IMR-90 (cell line): ENCODE measurements at regions not wholly inside any gene's neighbourhood (a gene's known extent, or its start where the extent isn't known, plus 50 kb on each side); places are given as distances from the start of the nearest gene placed in this dataset.

ENCODE experiments used
- ATAC-seq: fragments of 200-7000 bp; cut with Tn5 transposase; 2 replicates; pipeline ENCODE4 v1.9.1; 2020; ENCODE audit warnings: low read depth, mild to moderate bottlenecking, moderate library complexity
- BruUV-seq: library from RNA; stranded (reverse); fragments of 400-500 nt; replicated peaks from 2 replicates; lab custom pipeline; 2021; lab: Mats Ljungman, UMichigan
- CTCF ChIA-PET: fragments of 300-600 bp; formaldehyde crosslinking; extraction: SDS; loops from one replicate; lab custom pipeline; 2021; ENCODE audit warnings: antibody characterized with exemption; lab: Yijun Ruan, JAX
- POLR2A ChIA-PET: fragments of 300-600 bp; sonication (Branson Sonifier 250); formaldehyde crosslinking; loops from one replicate; lab custom pipeline; 2022; ENCODE audit warnings: antibody characterized with exemption; ENCODE audit not compliant: unreplicated experiment; lab: Charles Lee
- DNase-seq: peaks from one replicate; pipeline ENCODE4 v3.0.0; 2013
- H2AFZ ChIP-seq: replicated peaks from 2 replicates; pipeline ENCODE3; 2013; ENCODE audit warnings: low read length, mild to moderate bottlenecking; ENCODE audit not compliant: poor library complexity
- H2AK5ac ChIP-seq: 2 replicates; pipeline ENCODE4 v1.6.1; 2013; ENCODE audit warnings: low read depth, low read length, inconsistent platforms
- H2AK9ac ChIP-seq: replicated peaks from 2 replicates; pipeline ENCODE3; 2013; ENCODE audit warnings: mild to moderate bottlenecking, low read depth, low read length, moderate library complexity; ENCODE audit not compliant: poor library complexity
- H2BK120ac ChIP-seq: 2 replicates; pipeline ENCODE4 v1.6.1; 2013; ENCODE audit warnings: low read depth, low read length, inconsistent platforms
- H2BK15ac ChIP-seq: 3 replicates; pipeline ENCODE4 v1.6.1; 2013; ENCODE audit warnings: low read depth, low read length, inconsistent platforms
- H2BK20ac ChIP-seq: 2 replicates; pipeline ENCODE4 v1.6.1; 2013; ENCODE audit warnings: low read depth, mild to moderate bottlenecking, inconsistent platforms, low read length, moderate library complexity
- H2BK5ac ChIP-seq: 2 replicates; pipeline ENCODE4 v1.6.1; 2013; ENCODE audit warnings: mild to moderate bottlenecking, low read depth, low read length, inconsistent platforms; ENCODE audit not compliant: poor library complexity, severe bottlenecking
- H3K14ac ChIP-seq: replicated peaks from 2 replicates; pipeline ENCODE4 v1.6.1; 2013; ENCODE audit warnings: low read depth, low read length, inconsistent platforms
- H3K18ac ChIP-seq: 2 replicates; pipeline ENCODE4 v1.6.1; 2013; ENCODE audit warnings: low read depth, low read length, control low read depth
- H3K23ac ChIP-seq: 2 replicates; pipeline ENCODE4 v1.6.1; 2013; ENCODE audit warnings: low read depth, low read length, inconsistent platforms
- H3K27ac ChIP-seq: 2 replicates; pipeline ENCODE4 v1.5.1; 2013; ENCODE audit warnings: mild to moderate bottlenecking, control low read depth, low read length; ENCODE audit not compliant: insufficient read depth
- H3K27me3 ChIP-seq: 2 replicates; pipeline ENCODE4 v1.6.1; 2013; ENCODE audit warnings: low read length; ENCODE audit not compliant: control insufficient read depth, insufficient read depth
- H3K36me3 ChIP-seq: 2 replicates; pipeline ENCODE4 v1.6.1; 2013; ENCODE audit warnings: low read length, mixed read lengths; ENCODE audit not compliant: control insufficient read depth, insufficient read depth
- H3K4ac ChIP-seq: 2 replicates; pipeline ENCODE4 v1.6.1; 2013; ENCODE audit warnings: low read depth, low read length, inconsistent platforms
- H3K4me1 ChIP-seq: 2 replicates; pipeline ENCODE4 v1.6.1; 2013; ENCODE audit warnings: low read length, mixed read lengths; ENCODE audit not compliant: control insufficient read depth, insufficient read depth
- H3K4me2 ChIP-seq: 2 replicates; pipeline ENCODE4 v1.6.1; 2013; ENCODE audit warnings: low read depth, mild to moderate bottlenecking, control low read depth, low read length, moderate library complexity
- H3K4me3 ChIP-seq: 2 replicates; pipeline ENCODE4 v1.5.1; 2013; ENCODE audit warnings: low read depth, mild to moderate bottlenecking, control low read depth, low read length, moderate library complexity; ENCODE audit not compliant: insufficient read depth
- H3K56ac ChIP-seq: 2 replicates; pipeline ENCODE4 v1.6.1; 2013; ENCODE audit warnings: low read length, inconsistent platforms; ENCODE audit not compliant: insufficient read depth; ENCODE audit errors: extremely low read depth
- H3K79me1 ChIP-seq, 2 experiments: 2 replicates each; pipeline ENCODE4 v1.6.1; 2013; ENCODE audit warnings: low read length in 2 of 2, inconsistent platforms in 1 of 2, low read depth in 1 of 2
- H3K9ac ChIP-seq: 2 replicates; pipeline ENCODE4 v1.6.1; 2013; ENCODE audit warnings: low read depth, low read length, control low read depth
- H3K9me1 ChIP-seq: 2 replicates; pipeline ENCODE4 v1.6.1; 2013; ENCODE audit warnings: low read length, inconsistent platforms; ENCODE audit not compliant: insufficient read depth
- H3K9me3 ChIP-seq: 2 replicates; pipeline ENCODE4 v1.6.1; 2013; ENCODE audit warnings: low read length; ENCODE audit not compliant: control insufficient read depth, insufficient read depth
- H4K20me1 ChIP-seq: 2 replicates; pipeline ENCODE4 v1.6.1; 2013; ENCODE audit warnings: low read length, inconsistent platforms; ENCODE audit not compliant: insufficient read depth
- H4K5ac ChIP-seq: 2 replicates; pipeline ENCODE4 v1.6.1; 2013; ENCODE audit warnings: mild to moderate bottlenecking, low read depth, low read length, control low read depth
- H4K8ac ChIP-seq, 2 experiments: 2 replicates each; pipeline ENCODE4 v1.6.1; 2013; ENCODE audit warnings: low read depth in 2 of 2, low read length in 2 of 2, control low read depth in 1 of 2, inconsistent platforms in 1 of 2
- H4K91ac ChIP-seq: 2 replicates; pipeline ENCODE4 v1.6.1; 2013; ENCODE audit warnings: low read depth, low read length, inconsistent platforms; ENCODE audit not compliant: insufficient read depth
- FOS ChIP-seq: fragments of 150-350 bp; IDR thresholded peaks from 2 replicates; pipeline ENCODE4 v1.6.1; 2016; ENCODE audit warnings: low read depth, low read length
- MAFK ChIP-seq: IDR thresholded peaks from 2 replicates; pipeline ENCODE4 v1.6.1; 2012; ENCODE audit warnings: low read depth, low read length, improper control_type of control experiment
- MAZ ChIP-seq: IDR thresholded peaks from 2 replicates; pipeline ENCODE4 v1.6.1; 2012; ENCODE audit warnings: low read depth, mild to moderate bottlenecking, low read length, improper control_type of control experiment, moderate library complexity, borderline replicate concordance
- MXI1 ChIP-seq: IDR thresholded peaks from 2 replicates; pipeline ENCODE4 v1.6.1; 2012; ENCODE audit warnings: low read depth, mild to moderate bottlenecking, low read length, moderate library complexity, borderline replicate concordance
- NFE2L2 ChIP-seq: fragments of 150-350 bp; IDR thresholded peaks from 2 replicates; pipeline ENCODE4 v1.6.1; 2016; ENCODE audit warnings: low read depth, mild to moderate bottlenecking, low read length
- RCOR1 ChIP-seq: IDR thresholded peaks from 2 replicates; pipeline ENCODE4 v1.6.1; 2012; ENCODE audit warnings: mild to moderate bottlenecking, low read length, improper control_type of control experiment; ENCODE audit not compliant: insufficient replicate concordance
- RFX5 ChIP-seq: IDR thresholded peaks from 2 replicates; pipeline ENCODE4 v1.8.0; 2012; ENCODE audit warnings: low read depth, mild to moderate bottlenecking, low read length, moderate library complexity
- SMC3 ChIP-seq: fragments of 150-350 bp; IDR thresholded peaks from 2 replicates; pipeline ENCODE4 v1.6.1; 2016; ENCODE audit warnings: low read depth, mild to moderate bottlenecking, antibody characterized with exemption, low read length, moderate library complexity
- USF2 ChIP-seq: fragments of 150-350 bp; IDR thresholded peaks from 2 replicates; pipeline ENCODE4 v1.6.1; 2017; ENCODE audit warnings: mild to moderate bottlenecking, antibody characterized with exemption, low read length, low read depth
- WGBS, 2 experiments: methylation state at CpG; one replicate each; pipeline versions ENCODE4 v1.1.5 to v1.1.7; 2013; ENCODE audit warnings: missing lambda C conversion rate in 2 of 2; ENCODE audit not compliant: insufficient read length in 1 of 2; ENCODE audit errors: extremely low coverage in 2 of 2; 5-methylcytosine and 5-hydroxymethylcytosine counted together
- dilution Hi-C: fragments of 300-500 bp; cut with HindIII; formaldehyde crosslinking; loops from one replicate; pipeline ENCODE4 v1.14.3; 2018; ENCODE audit warnings: low sequenced_read_pairs; ENCODE audit not compliant: unreplicated experiment
- in situ Hi-C: fragments of 300-500 bp; cut with MboI; formaldehyde crosslinking; loops from 3 replicates; pipeline ENCODE4 v1.14.3; 2019; ENCODE audit warnings: low sequenced_read_pairs, inconsistent platforms, mixed read lengths
- intact Hi-C: fragments of 100-400 bp; cut with micrococcal nuclease; formaldehyde crosslinking; loops from 2 replicates; pipeline ENCODE4 v1.10.0; 2022
- TF ChIP-seq, protein P1 (sequence below): fragments of 150-350 bp; IDR thresholded peaks from 2 replicates; pipeline ENCODE4 v1.6.1; 2016; ENCODE audit warnings: low read depth, mild to moderate bottlenecking, low read length, moderate library complexity, borderline replicate concordance
- TF ChIP-seq, protein P2 (sequence below): conservative IDR thresholded peaks from 2 replicates; pipeline ENCODE4 v1.5.1; 2012; ENCODE audit warnings: mild to moderate bottlenecking, low read depth, low read length, improper control_type of control experiment

DNA sequence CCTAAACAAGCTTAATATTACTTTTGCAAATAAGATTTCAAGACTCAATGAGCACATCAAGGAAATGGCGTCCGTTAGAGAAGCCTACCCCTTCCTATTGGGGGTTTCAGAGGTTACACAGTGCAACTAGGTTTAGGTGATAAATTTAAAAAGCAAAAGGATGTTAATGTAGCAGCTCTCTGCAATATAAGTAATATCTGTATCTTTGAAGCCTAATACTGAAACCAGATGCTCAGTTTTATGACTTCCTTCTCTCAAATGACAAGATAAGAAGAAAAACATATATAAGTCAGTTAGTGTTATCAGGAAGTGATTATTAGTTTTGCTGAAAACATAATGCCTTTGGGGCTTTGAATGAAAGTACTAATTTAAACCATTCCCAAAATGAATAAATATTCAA lies 54.3 kb upstream of the MED13 start:
- DNase-seq, result no peak
- Histone ChIP-seq H2BK15ac (no peak overlapping the region), H2AFZ (no peak overlapping the region), H3K36me3 (no peaks in the 10 kb centered on the region), H2AK9ac (no peak overlapping the region), H3K4me1 (no peaks in the 10 kb centered on the region), H4K20me1 (no peaks in the 10 kb centered on the region), H3K9me1 (no peaks in the 10 kb centered on the region), H3K79me1 (no peaks in the 10 kb centered on the region), H3K4ac (no peak overlapping the region), H3K56ac (no peak overlapping the region), H3K9ac (no peak overlapping the region), H2BK120ac (no peak overlapping the region), H3K27ac (no peak overlapping the region), H4K5ac (no peak overlapping the region), H4K8ac (no peak overlapping the region), H3K14ac (no peak overlapping the region), H3K4me2 (no peak overlapping the region), H3K18ac (no peak overlapping the region), H3K9me3 (no peaks in the 10 kb centered on the region), H2AK5ac (no peak overlapping the region), H4K91ac (no peak overlapping the region), H3K23ac (no peak overlapping the region), H3K27me3 (peaks cover 12% of the 10 kb centered on the region), H3K4me3 (no peak overlapping the region), H2BK20ac (no peak overlapping the region), H2BK5ac (no peak overlapping the region)
- no CpG with 5 or more reads among the region's 2 CpGs for WGBS, 2 experiments
- CTCF ChIA-PET, result no interaction called here
- intact Hi-C loops, result no loop called here
- TF ChIP-seq, protein P1, sequence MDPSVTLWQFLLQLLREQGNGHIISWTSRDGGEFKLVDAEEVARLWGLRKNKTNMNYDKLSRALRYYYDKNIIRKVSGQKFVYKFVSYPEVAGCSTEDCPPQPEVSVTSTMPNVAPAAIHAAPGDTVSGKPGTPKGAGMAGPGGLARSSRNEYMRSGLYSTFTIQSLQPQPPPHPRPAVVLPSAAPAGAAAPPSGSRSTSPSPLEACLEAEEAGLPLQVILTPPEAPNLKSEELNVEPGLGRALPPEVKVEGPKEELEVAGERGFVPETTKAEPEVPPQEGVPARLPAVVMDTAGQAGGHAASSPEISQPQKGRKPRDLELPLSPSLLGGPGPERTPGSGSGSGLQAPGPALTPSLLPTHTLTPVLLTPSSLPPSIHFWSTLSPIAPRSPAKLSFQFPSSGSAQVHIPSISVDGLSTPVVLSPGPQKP, result no peak
- TF ChIP-seq SMC3 (no peak), MXI1 (no peak), MAFK (no peak), MAZ (no peak), RCOR1 (no peak), USF2 (no peak), RFX5 (no peak), FOS (no peak), NFE2L2 (no peak)
- TF ChIP-seq, protein P2, sequence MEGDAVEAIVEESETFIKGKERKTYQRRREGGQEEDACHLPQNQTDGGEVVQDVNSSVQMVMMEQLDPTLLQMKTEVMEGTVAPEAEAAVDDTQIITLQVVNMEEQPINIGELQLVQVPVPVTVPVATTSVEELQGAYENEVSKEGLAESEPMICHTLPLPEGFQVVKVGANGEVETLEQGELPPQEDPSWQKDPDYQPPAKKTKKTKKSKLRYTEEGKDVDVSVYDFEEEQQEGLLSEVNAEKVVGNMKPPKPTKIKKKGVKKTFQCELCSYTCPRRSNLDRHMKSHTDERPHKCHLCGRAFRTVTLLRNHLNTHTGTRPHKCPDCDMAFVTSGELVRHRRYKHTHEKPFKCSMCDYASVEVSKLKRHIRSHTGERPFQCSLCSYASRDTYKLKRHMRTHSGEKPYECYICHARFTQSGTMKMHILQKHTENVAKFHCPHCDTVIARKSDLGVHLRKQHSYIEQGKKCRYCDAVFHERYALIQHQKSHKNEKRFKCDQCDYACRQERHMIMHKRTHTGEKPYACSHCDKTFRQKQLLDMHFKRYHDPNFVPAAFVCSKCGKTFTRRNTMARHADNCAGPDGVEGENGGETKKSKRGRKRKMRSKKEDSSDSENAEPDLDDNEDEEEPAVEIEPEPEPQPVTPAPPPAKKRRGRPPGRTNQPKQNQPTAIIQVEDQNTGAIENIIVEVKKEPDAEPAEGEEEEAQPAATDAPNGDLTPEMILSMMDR, result no peak
- dilution Hi-C loops, result no loop called here
- BruUV-seq, result no TSS peak
- POLR2A ChIA-PET, result no interaction called here
- in situ Hi-C loops, result no loop called here
- no peak for ATAC-seq
